ENCODE measurements at regions not wholly inside any gene's neighbourhood (a gene's known extent, or its start where the extent isn't known, plus 50 kb on each side); places are given as distances from the start of the nearest gene placed in this dataset.

DNA sequence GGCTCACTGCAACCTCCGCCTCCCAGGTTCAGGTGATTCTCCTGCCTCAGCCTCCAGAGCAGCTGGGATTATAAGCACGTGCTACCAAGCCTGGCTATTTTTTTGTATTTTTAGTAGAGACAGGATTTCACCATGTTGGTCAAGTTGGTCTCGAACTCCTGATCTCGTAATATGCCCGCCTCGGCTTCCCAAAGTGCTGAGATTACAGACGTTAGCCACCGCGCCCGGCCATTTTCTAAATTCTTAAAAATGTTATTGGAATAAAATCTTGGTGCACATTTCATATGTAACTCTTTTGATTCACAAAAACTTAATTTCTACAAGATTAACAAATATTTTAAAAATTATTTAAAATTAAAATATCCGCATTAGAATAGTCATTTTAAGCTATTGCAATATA is 1480.3 kb upstream of the SPRY2 start:
- H3K36me3 ChIP-seq, result no peaks in the 10 kb centered on the region
- 93 to 94% methylated on average over 11 of the region's 11 CpGs for WGBS, 2 donors
- no peaks in the 10 kb centered on the region for H3K27me3 ChIP-seq
- intact Hi-C loops (cut with DNase I), result no loop called here
- no peaks in the 10 kb centered on the region for H3K4me1 ChIP-seq
- no peaks in the 10 kb centered on the region for H3K9me3 ChIP-seq
- no peak for DNase-seq
- no peak overlapping the region for H3K27ac ChIP-seq
- no peak overlapping the region for H3K4me3 ChIP-seq
- TF ChIP-seq EP300 (IDR thresholded peaks at IDR 0.05), result no peak
- TF ChIP-seq, protein P1, sequence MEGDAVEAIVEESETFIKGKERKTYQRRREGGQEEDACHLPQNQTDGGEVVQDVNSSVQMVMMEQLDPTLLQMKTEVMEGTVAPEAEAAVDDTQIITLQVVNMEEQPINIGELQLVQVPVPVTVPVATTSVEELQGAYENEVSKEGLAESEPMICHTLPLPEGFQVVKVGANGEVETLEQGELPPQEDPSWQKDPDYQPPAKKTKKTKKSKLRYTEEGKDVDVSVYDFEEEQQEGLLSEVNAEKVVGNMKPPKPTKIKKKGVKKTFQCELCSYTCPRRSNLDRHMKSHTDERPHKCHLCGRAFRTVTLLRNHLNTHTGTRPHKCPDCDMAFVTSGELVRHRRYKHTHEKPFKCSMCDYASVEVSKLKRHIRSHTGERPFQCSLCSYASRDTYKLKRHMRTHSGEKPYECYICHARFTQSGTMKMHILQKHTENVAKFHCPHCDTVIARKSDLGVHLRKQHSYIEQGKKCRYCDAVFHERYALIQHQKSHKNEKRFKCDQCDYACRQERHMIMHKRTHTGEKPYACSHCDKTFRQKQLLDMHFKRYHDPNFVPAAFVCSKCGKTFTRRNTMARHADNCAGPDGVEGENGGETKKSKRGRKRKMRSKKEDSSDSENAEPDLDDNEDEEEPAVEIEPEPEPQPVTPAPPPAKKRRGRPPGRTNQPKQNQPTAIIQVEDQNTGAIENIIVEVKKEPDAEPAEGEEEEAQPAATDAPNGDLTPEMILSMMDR (IDR thresholded peaks at IDR 0.05), result no peak
- TF ChIP-seq POLR2AphosphoS5 (IDR thresholded peaks at IDR 0.05), result no peak
- no peak for TF ChIP-seq POLR2A (IDR thresholded peaks at IDR 0.05)

DNA sequence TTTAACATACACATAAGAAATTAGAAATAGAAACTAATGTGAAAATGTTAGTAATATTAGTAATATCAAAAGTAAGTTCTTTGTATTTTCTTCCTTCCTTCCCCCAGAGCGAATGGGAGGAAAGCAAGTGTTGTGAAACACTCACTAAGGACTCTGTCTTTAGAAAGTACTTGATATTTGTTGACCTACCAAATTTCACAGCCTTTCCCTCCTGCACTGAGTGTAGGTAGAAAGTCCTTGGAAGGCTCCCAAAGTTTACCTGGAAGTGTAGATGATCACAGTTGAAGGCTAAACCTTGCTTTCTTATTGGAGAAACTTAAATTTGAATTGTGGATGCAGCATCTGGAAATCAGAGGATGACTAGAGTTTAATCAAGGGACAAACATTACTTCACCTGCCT is 1459.5 kb upstream of the SPRY2 start:
- WGBS, 2 donors, result 75 to 84% methylated on average over 1 of the region's 1 CpG

DNA sequence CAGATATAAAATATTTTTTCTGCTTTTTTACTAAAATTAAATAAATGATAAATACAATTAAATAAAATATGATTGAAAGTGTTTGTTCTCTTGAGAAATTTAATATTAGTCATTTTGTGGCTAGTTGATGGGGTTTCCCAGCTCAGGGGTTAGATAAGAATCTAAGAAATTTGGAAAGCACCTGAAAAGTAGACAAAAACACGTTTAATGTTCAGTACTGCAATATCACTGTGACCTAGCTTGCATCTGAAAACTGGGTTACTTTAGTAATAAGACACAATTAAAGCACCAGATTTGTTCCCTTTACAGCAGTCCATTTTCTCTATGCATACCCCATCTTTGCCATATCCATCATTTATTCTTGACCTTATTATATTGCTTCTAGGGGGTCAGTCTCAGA is 1454.8 kb upstream of the SPRY2 start:
- 13 to 61% methylated on average over 1 of the region's 1 CpG for WGBS, 2 donors
- Histone ChIP-seq H3K36me3 (no peaks in the 10 kb centered on the region), H3K27ac (no peak overlapping the region), H3K9me3 (no peaks in the 10 kb centered on the region), H3K4me1 (peaks cover 0 to 12% (median 5%) of the 10 kb centered on the region in 4 donors), H3K4me3 (no peak overlapping the region), H3K27me3 (no peaks in the 10 kb centered on the region)
- no peak for DNase-seq
- TF ChIP-seq POLR2AphosphoS5 (IDR thresholded peaks at IDR 0.05) (no peak), EP300 (IDR thresholded peaks at IDR 0.05) (no peak), POLR2A (IDR thresholded peaks at IDR 0.05) (no peak)
- TF ChIP-seq, protein P1 (IDR thresholded peaks at IDR 0.05), result no peak
- intact Hi-C loops (cut with DNase I), result no loop called here

More for the DNA sequence above, 1459.5 kb upstream of the SPRY2 start:
- H3K4me1 ChIP-seq, result no peaks in the 10 kb centered on the region
- H3K9me3 ChIP-seq, result no peaks in the 10 kb centered on the region
- no peaks in the 10 kb centered on the region for H3K27me3 ChIP-seq
- H3K4me3 ChIP-seq, result no peak overlapping the region
- H3K36me3 ChIP-seq, result no peaks in the 10 kb centered on the region
- TF ChIP-seq EP300 (IDR thresholded peaks at IDR 0.05) (no peak), POLR2A (IDR thresholded peaks at IDR 0.05) (no peak), POLR2AphosphoS5 (IDR thresholded peaks at IDR 0.05) (no peak)
- TF ChIP-seq, protein P1 (IDR thresholded peaks at IDR 0.05), result no peak
- intact Hi-C loops (cut with DNase I), result no loop called here
- H3K27ac ChIP-seq, result no peak overlapping the region
- DNase-seq, result no peak

DNA sequence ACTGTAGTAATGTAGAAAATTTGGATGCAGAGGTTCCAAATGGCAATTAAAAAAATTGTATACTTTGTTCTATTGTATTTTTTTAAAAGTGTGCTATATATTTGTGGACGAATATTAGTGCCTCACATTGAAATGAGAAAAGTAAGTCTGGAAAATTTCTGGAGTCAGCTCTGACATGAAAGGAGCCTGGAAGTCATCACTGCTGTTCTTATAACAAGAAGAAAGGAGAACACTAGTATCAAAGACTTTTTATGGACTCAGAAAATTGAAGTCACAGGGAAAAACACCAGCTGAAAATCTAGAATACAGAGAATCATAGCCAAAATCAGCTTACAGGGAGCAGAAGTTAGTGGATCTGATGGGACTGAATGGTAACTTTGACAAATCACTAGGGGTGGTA is 1450.7 kb upstream of the SPRY2 start:
- peaks cover 0 to 1% (median 0%) of the 10 kb centered on the region in 4 donors for H3K9me3 ChIP-seq
- DNase-seq, result no peak
- no peak overlapping the region for H3K4me3 ChIP-seq
- WGBS, 2 donors, result 68 to 71% methylated on average over 1 of the region's 1 CpG
- H3K27ac ChIP-seq, result peak overlapping the region in 3 of 4 donors; percentile 45 to 74 (median 63)
- peaks cover 0 to 15% (median 5%) of the 10 kb centered on the region in 4 donors for H3K4me1 ChIP-seq
- intact Hi-C loops (cut with DNase I), result no loop called here
- TF ChIP-seq POLR2AphosphoS5 (IDR thresholded peaks at IDR 0.05), result peak; percentile 50 to 93 (median 80)
- TF ChIP-seq, protein P1 (IDR thresholded peaks at IDR 0.05), result no peak
- no peaks in the 10 kb centered on the region for H3K36me3 ChIP-seq
- no peaks in the 10 kb centered on the region for H3K27me3 ChIP-seq

DNA sequence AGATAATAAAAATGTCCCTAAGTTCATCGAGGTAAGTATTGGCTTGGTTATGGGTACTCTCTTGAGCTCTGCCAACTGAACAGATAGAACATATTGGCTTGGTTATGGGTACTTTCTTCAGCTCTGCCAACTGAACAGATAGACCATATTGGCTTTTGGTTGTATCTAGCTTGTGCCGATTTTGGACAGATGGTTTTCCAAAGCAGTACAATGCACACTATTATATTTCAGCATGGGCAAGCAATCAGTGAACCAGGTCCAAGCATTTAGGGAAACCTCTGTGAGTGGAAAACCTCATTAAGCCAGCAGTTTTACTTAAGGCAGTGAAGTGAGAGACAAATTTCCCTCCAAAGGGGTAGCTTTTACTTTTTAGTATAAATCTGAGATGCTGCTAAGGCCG is 1440.5 kb upstream of the SPRY2 start:
- H3K27ac ChIP-seq, result no peak overlapping the region
- no peaks in the 10 kb centered on the region for H3K9me3 ChIP-seq
- H3K27me3 ChIP-seq, result no peaks in the 10 kb centered on the region
- intact Hi-C loops (cut with DNase I), result no loop called here
- no peak overlapping the region for H3K4me3 ChIP-seq
- no peak for DNase-seq
- TF ChIP-seq POLR2AphosphoS5 (IDR thresholded peaks at IDR 0.05) (no peak), POLR2A (IDR thresholded peaks at IDR 0.05) (no peak), EP300 (IDR thresholded peaks at IDR 0.05) (no peak)
- TF ChIP-seq, protein P1 (IDR thresholded peaks at IDR 0.05), result no peak
- WGBS, 2 donors, result 81 to 88% methylated on average over 3 of the region's 3 CpGs
- H3K4me1 ChIP-seq, result peaks cover 0 to 13% (median 8%) of the 10 kb centered on the region in 4 donors
- no peaks in the 10 kb centered on the region for H3K36me3 ChIP-seq

All from sigmoid colon (tissue), 6 donors.